Body of pancreas (tissue), 4 donors: ENCODE measurements at regions not wholly inside any gene's neighbourhood (a gene's known extent, or its start where the extent isn't known, plus 50 kb on each side); places are given as distances from the start of the nearest gene placed in this dataset.

ENCODE experiments used
- ATAC-seq: fragments of 150-250 bp; one replicate; pipeline ENCODE4 v1.9.1; 2016
- DNase-seq, 4 donors: peaks; one replicate each; pipeline ENCODE4 v3.0.0-alpha.2; 2019
- H3K27ac ChIP-seq, 4 donors: fragments of 200-600 bp; sonication (generic); 1 replicate in 3 of 4; 2 replicates in 1 of 4; pipeline versions ENCODE4 v1.5.1 to v1.6.1; 2016 to 2019; ENCODE audit warnings: mild to moderate bottlenecking in 1 of 4, mixed read lengths in 1 of 4, moderate library complexity in 1 of 4
- H3K27me3 ChIP-seq, 2 donors: fragments of 200-600 bp; sonication (generic); one replicate each; pipeline ENCODE4 v1.6.0; 2016; ENCODE audit warnings: mild to moderate bottlenecking in 1 of 2
- H3K36me3 ChIP-seq, 2 donors: fragments of 200-600 bp; sonication (generic); replicated peaks in 1 of 2; 2 replicates each; pipeline ENCODE4 v1.5.1; 2016; ENCODE audit warnings: low read depth in 2 of 2; ENCODE audit not compliant: insufficient read depth in 1 of 2
- H3K4me1 ChIP-seq: fragments of 200-600 bp; sonication (generic); one replicate; pipeline ENCODE4 v1.6.0; 2016
- H3K4me3 ChIP-seq, 2 donors: fragments of 200-600 bp; sonication (generic); 1 replicate in 1 of 2; 2 replicates in 1 of 2; pipeline ENCODE4 v1.5.1; 2016 to 2019
- H3K9me3 ChIP-seq, 3 donors: fragments of 200-600 bp; sonication (generic); 1 replicate in 2 of 3; 2 replicates in 1 of 3; pipeline ENCODE4 v1.5.1; 2016
- CTCF ChIP-seq, 7 experiments: fragments of 450-650 bp in 4 of 7; fragments of 200-600 bp in 3 of 7; sonication (generic) in 3 of 7; IDR thresholded peaks; one replicate each; pipeline ENCODE4 v1.5.1; 2016 to 2019; ENCODE audit warnings: antibody characterized with exemption in 7 of 7
- POLR2A ChIP-seq, 3 donors: fragments of 450-650 bp; IDR thresholded peaks; one replicate each; pipeline ENCODE4 v1.6.1; 2016; ENCODE audit warnings: antibody characterized with exemption in 3 of 3, mild to moderate bottlenecking in 2 of 3
- WGBS, 2 donors: methylation state at CpG; one replicate each; pipeline ENCODE4 v1.1.5; 2017; 5-methylcytosine and 5-hydroxymethylcytosine counted together
- intact Hi-C: fragments of 100-400 bp; cut with DNase I; formaldehyde crosslinking; loops from one replicate; pipeline ENCODE4 v1.15.1; 2023

- H3K27me3 ChIP-seq = no peaks in the 10 kb centered on the region
- no peak overlapping the region for H3K4me3 ChIP-seq
- H3K27ac ChIP-seq = no peak overlapping the region
- no peaks in the 10 kb centered on the region for H3K4me1 ChIP-seq
- no peak for ATAC-seq
- H3K9me3 ChIP-seq = no peaks in the 10 kb centered on the region
- H3K36me3 ChIP-seq = no peaks in the 10 kb centered on the region
- DNase-seq = no peak
- TF ChIP-seq CTCF (IDR thresholded peaks at IDR 0.05) = no peak
- no peak for TF ChIP-seq POLR2A (IDR thresholded peaks at IDR 0.05)
- intact Hi-C loops = no loop called here
Measured at GRCh38 chr18:68330658-68331057, 384.2 kb downstream of the TMX3 start.

DNA sequence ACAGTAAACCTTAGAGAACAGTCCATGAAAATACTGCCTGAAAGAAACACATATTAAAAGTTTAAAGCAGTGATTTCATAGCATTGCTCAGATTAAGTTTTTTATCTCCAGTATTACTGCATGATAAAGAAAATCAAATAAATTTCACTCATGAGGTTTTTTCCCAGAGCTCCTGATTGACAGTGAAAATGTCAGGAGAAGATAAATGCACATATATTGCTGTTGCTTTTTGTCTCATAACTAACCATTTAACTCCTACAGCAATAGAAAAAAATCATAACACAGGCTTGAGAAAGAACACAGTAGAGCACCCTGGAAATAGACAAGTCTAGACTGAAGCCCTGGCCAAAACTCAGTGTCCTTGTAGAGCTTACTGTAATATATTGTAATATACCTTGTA lies 391.0 kb downstream of the TMX3 start:
- no peak for TF ChIP-seq POLR2A (IDR thresholded peaks at IDR 0.05)
- no peak for TF ChIP-seq CTCF (IDR thresholded peaks at IDR 0.05)
- no peaks in the 10 kb centered on the region for H3K36me3 ChIP-seq
- DNase-seq (no peak), ATAC-seq (no peak)
- no peaks in the 10 kb centered on the region for H3K4me1 ChIP-seq
- H3K9me3 ChIP-seq = no peaks in the 10 kb centered on the region
- H3K27me3 ChIP-seq = no peaks in the 10 kb centered on the region
- H3K27ac ChIP-seq = no peak overlapping the region
- no peak overlapping the region for H3K4me3 ChIP-seq
- intact Hi-C loops = no loop called here

DNA sequence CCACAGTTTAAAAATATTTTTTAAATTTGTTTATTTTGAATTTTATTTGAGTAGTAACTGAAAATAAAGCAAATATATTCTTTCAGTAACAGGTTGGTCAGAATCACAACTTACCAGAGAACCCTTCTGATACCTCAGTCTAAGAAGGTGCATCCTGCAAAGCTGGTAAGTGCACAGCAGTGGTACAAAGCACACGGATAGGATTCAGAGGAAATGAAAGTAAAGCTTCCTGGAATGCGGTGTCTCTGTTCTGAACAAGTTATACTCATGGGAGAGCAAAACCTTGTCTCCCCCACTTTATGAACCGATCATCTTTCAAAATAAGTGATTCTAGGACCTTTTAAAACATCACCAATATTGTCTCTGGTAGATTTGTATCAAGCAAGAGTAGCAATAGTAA lies 398.3 kb downstream of the TMX3 start:
- H3K4me1 ChIP-seq = no peaks in the 10 kb centered on the region
- 41 to 45% methylated on average over 3 of the region's 3 CpGs for WGBS, 2 donors
- H3K27me3 ChIP-seq = no peaks in the 10 kb centered on the region
- intact Hi-C loops = no loop called here
- H3K36me3 ChIP-seq = no peaks in the 10 kb centered on the region
- TF ChIP-seq POLR2A (IDR thresholded peaks at IDR 0.05) (no peak), CTCF (IDR thresholded peaks at IDR 0.05) (no peak)
- H3K9me3 ChIP-seq = no peaks in the 10 kb centered on the region
- no peak overlapping the region for H3K27ac ChIP-seq
- DNase-seq (no peak), ATAC-seq (no peak)
- no peak overlapping the region for H3K4me3 ChIP-seq

DNA sequence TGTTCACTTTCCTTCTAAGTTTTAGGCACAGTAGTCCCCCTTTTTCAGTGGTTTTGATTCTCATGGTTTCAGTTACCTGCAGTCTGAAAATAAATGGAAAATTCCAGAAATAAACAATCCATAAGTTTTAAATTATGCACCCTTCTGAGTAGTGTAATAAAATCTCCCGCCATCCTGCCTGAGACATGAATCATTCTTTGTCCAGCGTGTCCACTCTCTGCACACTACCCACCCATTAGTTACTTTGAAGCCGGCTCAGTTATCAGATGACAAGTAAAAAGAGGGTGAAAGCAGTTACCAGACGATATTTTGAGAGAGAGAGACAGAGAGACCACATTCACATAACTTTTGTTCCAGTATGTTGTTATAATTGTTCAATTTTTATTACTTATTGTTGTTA lies 400.5 kb downstream of the TMX3 start:
- intact Hi-C loops = no loop called here
- 29 to 31% methylated on average over 4 of the region's 4 CpGs for WGBS, 2 donors
- Histone ChIP-seq H3K4me1 (no peaks in the 10 kb centered on the region), H3K9me3 (no peaks in the 10 kb centered on the region), H3K27me3 (no peaks in the 10 kb centered on the region), H3K27ac (no peak overlapping the region), H3K4me3 (no peak overlapping the region), H3K36me3 (no peaks in the 10 kb centered on the region)
- DNase-seq = no peak
- ATAC-seq = no peak
- no peak for TF ChIP-seq CTCF (IDR thresholded peaks at IDR 0.05)
- TF ChIP-seq POLR2A (IDR thresholded peaks at IDR 0.05) = no peak

GRCh38 chr18:68301441-68301840 lies 413.5 kb downstream of the TMX3 start:
- H3K9me3 ChIP-seq = no peaks in the 10 kb centered on the region
- H3K4me3 ChIP-seq = no peak overlapping the region
- no peak for TF ChIP-seq CTCF (IDR thresholded peaks at IDR 0.05)
- no peak for TF ChIP-seq POLR2A (IDR thresholded peaks at IDR 0.05)
- H3K36me3 ChIP-seq = no peaks in the 10 kb centered on the region
- H3K4me1 ChIP-seq = no peaks in the 10 kb centered on the region
- DNase-seq (no peak), ATAC-seq (no peak)
- 51 to 64% methylated on average over 3 of the region's 3 CpGs for WGBS, 2 donors
- intact Hi-C loops = no loop called here
- no peaks in the 10 kb centered on the region for H3K27me3 ChIP-seq
- H3K27ac ChIP-seq = no peak overlapping the region
